ENCODE measurements at regions not wholly inside any gene's neighbourhood (a gene's known extent, or its start where the extent isn't known, plus 50 kb on each side); places are given as distances from the start of the nearest gene placed in this dataset.

GRCh38 chr5:40010436-40010835, 585.7 kb upstream of the DAB2 start:
- TF ChIP-seq POLR2A (IDR thresholded peaks at IDR 0.05): no peak
- TF ChIP-seq, protein P1, sequence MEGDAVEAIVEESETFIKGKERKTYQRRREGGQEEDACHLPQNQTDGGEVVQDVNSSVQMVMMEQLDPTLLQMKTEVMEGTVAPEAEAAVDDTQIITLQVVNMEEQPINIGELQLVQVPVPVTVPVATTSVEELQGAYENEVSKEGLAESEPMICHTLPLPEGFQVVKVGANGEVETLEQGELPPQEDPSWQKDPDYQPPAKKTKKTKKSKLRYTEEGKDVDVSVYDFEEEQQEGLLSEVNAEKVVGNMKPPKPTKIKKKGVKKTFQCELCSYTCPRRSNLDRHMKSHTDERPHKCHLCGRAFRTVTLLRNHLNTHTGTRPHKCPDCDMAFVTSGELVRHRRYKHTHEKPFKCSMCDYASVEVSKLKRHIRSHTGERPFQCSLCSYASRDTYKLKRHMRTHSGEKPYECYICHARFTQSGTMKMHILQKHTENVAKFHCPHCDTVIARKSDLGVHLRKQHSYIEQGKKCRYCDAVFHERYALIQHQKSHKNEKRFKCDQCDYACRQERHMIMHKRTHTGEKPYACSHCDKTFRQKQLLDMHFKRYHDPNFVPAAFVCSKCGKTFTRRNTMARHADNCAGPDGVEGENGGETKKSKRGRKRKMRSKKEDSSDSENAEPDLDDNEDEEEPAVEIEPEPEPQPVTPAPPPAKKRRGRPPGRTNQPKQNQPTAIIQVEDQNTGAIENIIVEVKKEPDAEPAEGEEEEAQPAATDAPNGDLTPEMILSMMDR (IDR thresholded peaks at IDR 0.05): no peak
- TF ChIP-seq POLR2AphosphoS5 (IDR thresholded peaks at IDR 0.05): no peak
